Esophagus muscularis mucosa (tissue), 4 donors: ENCODE measurements at regions not wholly inside any gene's neighbourhood (a gene's known extent, or its start where the extent isn't known, plus 50 kb on each side); places are given as distances from the start of the nearest gene placed in this dataset.

Experiments
- DNase-seq: peaks from one replicate; pipeline ENCODE4 v3.0.0-alpha.2; 2017; ENCODE audit errors: extremely low spot score
- H3K27ac ChIP-seq, 4 donors: fragments of 200-600 bp; sonication (generic); replicated peaks in 1 of 4; 1 replicate in 3 of 4; 2 replicates in 1 of 4; pipeline ENCODE4 v1.5.1; 2016 to 2019; ENCODE audit warnings: mild to moderate bottlenecking in 1 of 4
- H3K27me3 ChIP-seq, 4 donors: fragments of 200-600 bp; sonication (generic); one replicate each; pipeline versions ENCODE4 v1.5.1 to v1.6.0; 2016 to 2019
- H3K36me3 ChIP-seq, 4 donors: fragments of 200-600 bp; sonication (generic); one replicate each; pipeline ENCODE4 v1.5.1; 2016 to 2019
- H3K4me1 ChIP-seq, 4 donors: fragments of 200-600 bp; sonication (generic); one replicate each; pipeline ENCODE4 v1.5.1; 2016 to 2019
- H3K4me3 ChIP-seq, 4 donors: fragments of 200-600 bp; sonication (generic); 1 replicate in 2 of 4; 2 replicates in 2 of 4; pipeline ENCODE4 v1.5.1; 2016 to 2019; ENCODE audit warnings: mild to moderate bottlenecking in 4 of 4, moderate library complexity in 1 of 4
- H3K9me3 ChIP-seq, 4 donors: fragments of 200-600 bp; sonication (generic); 1 replicate in 3 of 4; 2 replicates in 1 of 4; pipeline ENCODE4 v1.5.1; 2016 to 2019
- EP300 ChIP-seq: sonication (generic); formaldehyde crosslinking; IDR thresholded peaks from one replicate; pipeline ENCODE4 v1.6.1; 2017; ENCODE audit warnings: antibody characterized with exemption
- POLR2A ChIP-seq: fragments of 450-650 bp; IDR thresholded peaks from one replicate; pipeline ENCODE4 v1.6.1; 2017; ENCODE audit warnings: antibody characterized with exemption, moderate library complexity, mild to moderate bottlenecking, low read depth
- POLR2AphosphoS5 ChIP-seq, 2 donors: sonication (generic); formaldehyde crosslinking; IDR thresholded peaks; one replicate each; pipeline ENCODE4 v1.6.1; 2017; ENCODE audit warnings: antibody characterized with exemption in 2 of 2
- WGBS: methylation state at CpG from one replicate; pipeline ENCODE4 v1.1.5; 2018; 5-methylcytosine and 5-hydroxymethylcytosine counted together
- intact Hi-C: fragments of 100-400 bp; cut with DNase I; formaldehyde crosslinking; loops from one replicate; pipeline ENCODE4 v1.15.1; 2023
- TF ChIP-seq, protein P1 (sequence below), 3 experiments: fragments of 200-600 bp in 2 of 3; fragments of 450-650 bp in 1 of 3; sonication (generic) in 2 of 3; IDR thresholded peaks; one replicate each; pipeline ENCODE4 v1.5.1; 2017 to 2019; ENCODE audit warnings: antibody characterized with exemption in 3 of 3, mild to moderate bottlenecking in 2 of 3, moderate library complexity in 1 of 3

- TF ChIP-seq POLR2AphosphoS5 (IDR thresholded peaks at IDR 0.05), result no peak
- no peak for TF ChIP-seq POLR2A
- TF ChIP-seq EP300, result no peak
- TF ChIP-seq, protein P1, sequence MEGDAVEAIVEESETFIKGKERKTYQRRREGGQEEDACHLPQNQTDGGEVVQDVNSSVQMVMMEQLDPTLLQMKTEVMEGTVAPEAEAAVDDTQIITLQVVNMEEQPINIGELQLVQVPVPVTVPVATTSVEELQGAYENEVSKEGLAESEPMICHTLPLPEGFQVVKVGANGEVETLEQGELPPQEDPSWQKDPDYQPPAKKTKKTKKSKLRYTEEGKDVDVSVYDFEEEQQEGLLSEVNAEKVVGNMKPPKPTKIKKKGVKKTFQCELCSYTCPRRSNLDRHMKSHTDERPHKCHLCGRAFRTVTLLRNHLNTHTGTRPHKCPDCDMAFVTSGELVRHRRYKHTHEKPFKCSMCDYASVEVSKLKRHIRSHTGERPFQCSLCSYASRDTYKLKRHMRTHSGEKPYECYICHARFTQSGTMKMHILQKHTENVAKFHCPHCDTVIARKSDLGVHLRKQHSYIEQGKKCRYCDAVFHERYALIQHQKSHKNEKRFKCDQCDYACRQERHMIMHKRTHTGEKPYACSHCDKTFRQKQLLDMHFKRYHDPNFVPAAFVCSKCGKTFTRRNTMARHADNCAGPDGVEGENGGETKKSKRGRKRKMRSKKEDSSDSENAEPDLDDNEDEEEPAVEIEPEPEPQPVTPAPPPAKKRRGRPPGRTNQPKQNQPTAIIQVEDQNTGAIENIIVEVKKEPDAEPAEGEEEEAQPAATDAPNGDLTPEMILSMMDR (IDR thresholded peaks at IDR 0.05), result no peak
- H3K27me3 ChIP-seq, result no peaks in the 10 kb centered on the region
- H3K36me3 ChIP-seq, result peaks cover 0 to 12% (median 0%) of the 10 kb centered on the region in 4 donors
- intact Hi-C loops, result no loop called here
- H3K9me3 ChIP-seq, result no peaks in the 10 kb centered on the region
- H3K4me1 ChIP-seq, result peaks cover 0 to 15% (median 6%) of the 10 kb centered on the region in 4 donors
- WGBS, result 56% methylated on average over 6 of the region's 6 CpGs
- no peak for DNase-seq
- H3K27ac ChIP-seq, result peak overlapping the region in 3 of 4 donors; percentile 22 to 53 (median 32)
- no peak overlapping the region for H3K4me3 ChIP-seq
These were observed 84.7 kb upstream of the AKIP1 start for GRCh38 chr11:8826139-8826786.

- Histone ChIP-seq H3K27ac (peak overlapping the region in 3 of 4 donors; percentile 22 to 53 (median 32)), H3K27me3 (no peaks in the 10 kb centered on the region), H3K4me3 (no peak overlapping the region), H3K36me3 (peaks cover 0 to 12% (median 0%) of the 10 kb centered on the region in 4 donors), H3K4me1 (peaks cover 0 to 16% (median 10%) of the 10 kb centered on the region in 4 donors), H3K9me3 (no peaks in the 10 kb centered on the region)
- TF ChIP-seq POLR2A (no peak), POLR2AphosphoS5 (IDR thresholded peaks at IDR 0.05) (no peak), EP300 (no peak)
- TF ChIP-seq, protein P1 (IDR thresholded peaks at IDR 0.05), result no peak
- intact Hi-C loops, result no loop called here
- 70% methylated on average over 6 of the region's 6 CpGs for WGBS
- DNase-seq, result no peak
These were observed 84.0 kb upstream of the AKIP1 start for GRCh38 chr11:8826901-8827560.

GRCh38 chr11:8828046-8828445 is 82.9 kb upstream of the AKIP1 start:
- Histone ChIP-seq H3K4me1 (peaks cover 8 to 26% (median 20%) of the 10 kb centered on the region in 4 donors), H3K27me3 (no peaks in the 10 kb centered on the region), H3K9me3 (no peaks in the 10 kb centered on the region), H3K27ac (no peak overlapping the region), H3K4me3 (no peak overlapping the region), H3K36me3 (peaks cover 0 to 12% (median 0%) of the 10 kb centered on the region in 4 donors)
- 70% methylated on average over 2 of the region's 3 CpGs for WGBS
- TF ChIP-seq POLR2AphosphoS5 (IDR thresholded peaks at IDR 0.05), result no peak
- no peak for TF ChIP-seq EP300
- TF ChIP-seq, protein P1 (IDR thresholded peaks at IDR 0.05), result no peak
- no peak for TF ChIP-seq POLR2A
- intact Hi-C loops, result no loop called here
- DNase-seq, result no peak

DNA sequence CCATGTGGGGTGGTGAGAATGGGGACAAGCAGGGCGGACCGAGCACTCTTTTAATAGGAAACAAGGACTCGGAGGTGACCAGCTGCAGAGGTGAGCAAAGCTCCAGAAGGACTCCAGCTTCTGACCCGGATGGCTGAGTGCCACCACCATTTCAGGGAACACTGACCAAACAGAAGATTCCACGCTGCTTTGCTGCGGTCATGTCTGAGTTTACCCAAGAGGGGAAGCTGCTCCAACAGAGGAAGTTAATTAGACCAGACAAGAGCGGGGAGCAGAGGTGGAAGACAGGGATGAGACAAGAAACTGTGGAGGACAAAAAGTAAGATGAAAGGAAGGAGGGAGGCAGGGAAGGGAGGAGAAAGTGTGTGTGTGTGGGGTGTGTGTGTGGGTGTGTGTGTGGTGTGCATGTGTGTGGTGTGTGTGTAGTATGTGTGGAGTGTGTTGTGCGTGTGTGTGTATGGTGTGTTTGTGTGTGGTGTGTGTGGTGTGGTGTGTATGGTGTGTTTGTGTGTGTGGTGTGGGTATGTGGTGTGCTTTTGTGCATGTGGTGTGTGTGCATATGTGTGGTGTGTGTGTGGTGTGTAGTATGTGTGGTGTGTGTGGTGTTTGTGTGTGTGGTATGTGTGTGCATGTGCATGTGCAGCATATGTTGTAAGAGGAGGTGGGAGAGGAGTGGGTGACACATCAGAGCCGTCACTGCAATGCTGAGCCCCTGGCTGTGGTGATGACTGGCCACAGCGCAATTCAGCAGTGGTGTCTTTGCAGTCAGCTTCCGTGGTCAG is 82.2 kb upstream of the AKIP1 start:
- Histone ChIP-seq H3K27me3 (no peaks in the 10 kb centered on the region), H3K27ac (no peak overlapping the region), H3K36me3 (peaks cover 0 to 12% (median 0%) of the 10 kb centered on the region in 4 donors), H3K9me3 (no peaks in the 10 kb centered on the region), H3K4me3 (no peak overlapping the region), H3K4me1 (peaks cover 13 to 33% (median 27%) of the 10 kb centered on the region in 4 donors)
- DNase-seq, result no peak
- 91% methylated on average over 11 of the region's 11 CpGs for WGBS
- intact Hi-C loops, result no loop called here
- TF ChIP-seq EP300, result no peak
- TF ChIP-seq POLR2AphosphoS5 (IDR thresholded peaks at IDR 0.05), result no peak
- no peak for TF ChIP-seq POLR2A
- TF ChIP-seq, protein P1 (IDR thresholded peaks at IDR 0.05), result no peak
